Adrenal gland (tissue), 5 donors: ENCODE measurements at regions not wholly inside any gene's neighbourhood (a gene's known extent, or its start where the extent isn't known, plus 50 kb on each side); places are given as distances from the start of the nearest gene placed in this dataset.

Experiments used
- POLR2A ChIP-seq, 2 donors: fragments of 450-650 bp; IDR thresholded peaks; one replicate each; pipeline ENCODE4 v1.6.1; 2017; ENCODE audit warnings: antibody characterized with exemption in 2 of 2, mild to moderate bottlenecking in 2 of 2, moderate library complexity in 1 of 2
- TF ChIP-seq, protein P1 (sequence below), 6 experiments: fragments of 450-650 bp in 4 of 6; fragments of 200-600 bp in 2 of 6; sonication (generic) in 1 of 6; IDR thresholded peaks; 1 replicate in 5 of 6; 2 replicates in 1 of 6; pipeline versions ENCODE4 v1.5.1 to v1.8.0; 2016 to 2021; ENCODE audit warnings: antibody characterized with exemption in 6 of 6, mild to moderate bottlenecking in 2 of 6, moderate library complexity in 1 of 6
- donor health status: DM: no; HTN: no; CAD: no.

GRCh38 chr5:124507688-124508087 is 238.8 kb downstream of the ZNF608 start:
- TF ChIP-seq, protein P1, sequence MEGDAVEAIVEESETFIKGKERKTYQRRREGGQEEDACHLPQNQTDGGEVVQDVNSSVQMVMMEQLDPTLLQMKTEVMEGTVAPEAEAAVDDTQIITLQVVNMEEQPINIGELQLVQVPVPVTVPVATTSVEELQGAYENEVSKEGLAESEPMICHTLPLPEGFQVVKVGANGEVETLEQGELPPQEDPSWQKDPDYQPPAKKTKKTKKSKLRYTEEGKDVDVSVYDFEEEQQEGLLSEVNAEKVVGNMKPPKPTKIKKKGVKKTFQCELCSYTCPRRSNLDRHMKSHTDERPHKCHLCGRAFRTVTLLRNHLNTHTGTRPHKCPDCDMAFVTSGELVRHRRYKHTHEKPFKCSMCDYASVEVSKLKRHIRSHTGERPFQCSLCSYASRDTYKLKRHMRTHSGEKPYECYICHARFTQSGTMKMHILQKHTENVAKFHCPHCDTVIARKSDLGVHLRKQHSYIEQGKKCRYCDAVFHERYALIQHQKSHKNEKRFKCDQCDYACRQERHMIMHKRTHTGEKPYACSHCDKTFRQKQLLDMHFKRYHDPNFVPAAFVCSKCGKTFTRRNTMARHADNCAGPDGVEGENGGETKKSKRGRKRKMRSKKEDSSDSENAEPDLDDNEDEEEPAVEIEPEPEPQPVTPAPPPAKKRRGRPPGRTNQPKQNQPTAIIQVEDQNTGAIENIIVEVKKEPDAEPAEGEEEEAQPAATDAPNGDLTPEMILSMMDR (IDR thresholded peaks at IDR 0.05): no peak
- no peak for TF ChIP-seq POLR2A (IDR thresholded peaks at IDR 0.05)
